ENCODE measurements at regions not wholly inside any gene's neighbourhood (a gene's known extent, or its start where the extent isn't known, plus 50 kb on each side); places are given as distances from the start of the nearest gene placed in this dataset.

GRCh38 chr5:62083661-62084060 lies 222.3 kb upstream of the KIF2A start:
- TF ChIP-seq TBP (IDR thresholded peaks at IDR 0.05; ENCODE audit: low read depth, low read length) (no peak), RNF2 (IDR thresholded peaks at IDR 0.05; ENCODE audit: borderline replicate concordance, low read depth, low read length, missing control alignments, poor library complexity, severe bottlenecking) (no peak), CTCF (IDR thresholded peaks at IDR 0.05; ENCODE audit: control extremely low read depth in 1 of 3, insufficient read depth in 1 of 3, low read depth in 1 of 3, low read length in 3 of 3) (no peak), SIN3A (conservative IDR thresholded peaks at IDR 0.05 in 1 of 2, IDR thresholded peaks at IDR 0.05 in 1 of 2; ENCODE audit: low read depth in 1 of 2, low read length in 2 of 2) (no peak), POLR2A (IDR thresholded peaks at IDR 0.05; ENCODE audit: control extremely low read depth in 1 of 2, low read depth in 2 of 2, low read length in 2 of 2) (no peak), GABPA (IDR thresholded peaks at IDR 0.05; ENCODE audit: borderline replicate concordance, insufficient read depth, low read length) (no peak), NRF1 (IDR thresholded peaks at IDR 0.05; ENCODE audit: low read depth, low read length) (no peak), JUND (IDR thresholded peaks at IDR 0.05; ENCODE audit: low read length) (no peak)
